Stimulated activated CD4-positive, alpha-beta T cell treated with anti-CD3 and anti-CD28 coated beads, Interleukin-15, amount 100 ng/mL, for 1 hour (primary cell): ENCODE measurements at regions not wholly inside any gene's neighbourhood (a gene's known extent, or its start where the extent isn't known, plus 50 kb on each side); places are given as distances from the start of the nearest gene placed in this dataset.
"Not testable (repeated sequence)": the region's sequence is repeated elsewhere in the genome, so short reads cannot be mapped to it uniquely, and the experiment has no call there.

Experiments used
- DNase-seq, 2 donors: peaks; one replicate each; pipeline ENCODE4 v3.0.0-alpha.2; 2020; ENCODE audit warnings: low read depth in 1 of 2, low spot score in 1 of 2

- DNase-seq = no peak
Observed at GRCh38 chrX:2640436-2641150, 50.5 kb upstream of the CD99 start.

GRCh38 chrX:2638279-2638678 lies 52.8 kb upstream of the CD99 start:
- no peak for DNase-seq

- no peak for DNase-seq
Observed at GRCh38 chrX:2635342-2635741, 55.8 kb upstream of the CD99 start.

GRCh38 chrX:2632533-2633504 lies 58.3 kb upstream of the CD99 start:
- DNase-seq = no peak

GRCh38 chrX:2631743-2632532 lies 59.2 kb upstream of the CD99 start:
- no peak for DNase-seq

DNA sequence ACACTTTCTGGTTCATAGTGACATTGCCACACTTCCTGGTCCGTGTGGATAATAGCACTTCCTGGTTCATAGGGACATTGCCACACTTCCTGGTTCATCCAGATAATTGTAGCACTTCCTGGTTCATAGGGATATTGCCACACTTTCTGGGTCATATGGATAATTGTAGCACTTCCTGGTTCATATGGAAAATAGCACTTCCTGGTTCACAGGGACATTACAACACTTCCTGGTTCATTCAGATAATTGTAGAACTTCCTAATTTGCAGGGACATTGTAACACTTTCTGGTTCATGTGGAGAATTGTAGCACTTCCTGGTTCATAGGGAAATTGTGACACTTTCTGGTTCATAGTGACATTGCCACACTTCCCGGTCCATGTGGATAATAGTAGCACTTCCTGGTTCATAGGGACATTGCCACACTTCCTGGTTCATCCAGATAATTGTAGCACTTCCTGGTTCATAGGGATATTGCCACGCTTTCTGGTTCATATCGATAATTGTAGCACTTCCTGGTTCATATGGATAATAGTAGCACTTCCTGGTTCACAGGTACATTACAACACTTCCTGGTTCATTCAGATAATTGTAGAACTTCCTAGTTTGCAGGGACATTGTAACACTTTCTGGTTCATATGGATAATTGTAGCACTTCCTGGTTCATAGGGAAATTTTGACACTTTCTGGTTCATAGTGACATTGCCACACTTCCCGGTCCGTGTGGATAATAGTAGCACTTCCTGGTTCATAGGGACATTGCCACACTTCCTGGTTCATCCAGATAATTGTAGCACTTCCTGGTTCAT lies 60.0 kb upstream of the CD99 start:
- DNase-seq = not testable (repeated sequence)

- DNase-seq = peak in 1 of 2 donors; percentile 17
Observed at GRCh38 chrX:2630008-2630934, 60.8 kb upstream of the CD99 start.

- no peak for DNase-seq
Observed at GRCh38 chrX:2629316-2630007, 61.6 kb upstream of the CD99 start.

DNA sequence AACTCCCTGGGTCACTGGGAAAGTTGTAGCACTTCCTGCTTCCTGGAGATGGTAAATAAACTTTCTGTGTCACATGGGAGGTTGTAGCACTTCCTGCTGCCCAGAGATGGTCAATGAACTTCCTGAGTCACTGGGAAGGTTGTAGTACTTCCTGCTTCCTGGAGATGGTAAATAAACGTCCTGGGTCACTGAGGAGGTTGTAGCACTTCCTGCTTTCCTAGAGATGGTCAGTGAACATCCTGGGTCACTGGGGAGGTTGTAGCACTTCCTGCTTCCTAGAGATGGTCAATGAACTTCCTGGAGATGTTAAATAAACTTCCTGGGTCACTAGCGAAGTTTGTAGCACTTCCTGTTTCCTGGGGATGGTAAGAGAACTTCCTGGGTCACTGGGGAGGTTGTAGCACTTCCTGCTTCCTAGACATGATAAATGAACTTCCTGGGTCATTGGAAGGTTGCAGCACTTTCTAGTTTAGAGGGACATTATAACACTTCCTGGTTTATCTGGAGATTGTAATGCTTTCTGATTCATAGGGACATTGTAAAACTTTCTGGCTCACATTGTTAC lies 62.3 kb upstream of the CD99 start:
- DNase-seq = no peak

GRCh38 chrX:2627272-2627867 lies 63.7 kb upstream of the CD99 start:
- DNase-seq = no peak

- no peak for DNase-seq
Observed at GRCh38 chrX:2626750-2627149, 64.3 kb upstream of the CD99 start.

GRCh38 chrX:2620576-2620975 lies 70.5 kb upstream of the CD99 start:
- DNase-seq = no peak

- DNase-seq = no peak
Observed at GRCh38 chrX:2618516-2618915, 72.6 kb upstream of the CD99 start.

GRCh38 chrX:2614911-2615310 lies 76.2 kb upstream of the CD99 start:
- no peak for DNase-seq

GRCh38 chrX:2610246-2611170 lies 80.6 kb upstream of the CD99 start:
- no peak for DNase-seq

GRCh38 chrX:2609431-2610238 lies 81.5 kb upstream of the CD99 start:
- no peak for DNase-seq
